ENCODE measurements at regions not wholly inside any gene's neighbourhood (a gene's known extent, or its start where the extent isn't known, plus 50 kb on each side); places are given as distances from the start of the nearest gene placed in this dataset.

GRCh38 chr2:181841079-181841478 is 50.5 kb upstream of the ITPRID2 start:
- DNase-seq: no peak
